PC-9 (cell line): ENCODE measurements at regions not wholly inside any gene's neighbourhood (a gene's known extent, or its start where the extent isn't known, plus 50 kb on each side); places are given as distances from the start of the nearest gene placed in this dataset.

Experiments
- CTCF ChIP-seq: fragments of 200-600 bp; sonication (generic); conservative IDR thresholded peaks from 2 replicates; pipeline ENCODE4 v1.6.1; 2017; ENCODE audit warnings: mixed run types, antibody characterized with exemption, mild to moderate bottlenecking, moderate library complexity
- EZH2 ChIP-seq: fragments of 200-600 bp; sonication (generic); IDR thresholded peaks from 2 replicates; pipeline ENCODE4 v1.8.0; 2017; ENCODE audit warnings: antibody characterized with exemption, low read depth

- TF ChIP-seq CTCF (no peak), EZH2 (no peak)
Observed at GRCh38 chr22:22185844-22186499, 58.6 kb upstream of the VPREB1 start.
